ENCODE measurements at regions not wholly inside any gene's neighbourhood (a gene's known extent, or its start where the extent isn't known, plus 50 kb on each side); places are given as distances from the start of the nearest gene placed in this dataset.

DNA sequence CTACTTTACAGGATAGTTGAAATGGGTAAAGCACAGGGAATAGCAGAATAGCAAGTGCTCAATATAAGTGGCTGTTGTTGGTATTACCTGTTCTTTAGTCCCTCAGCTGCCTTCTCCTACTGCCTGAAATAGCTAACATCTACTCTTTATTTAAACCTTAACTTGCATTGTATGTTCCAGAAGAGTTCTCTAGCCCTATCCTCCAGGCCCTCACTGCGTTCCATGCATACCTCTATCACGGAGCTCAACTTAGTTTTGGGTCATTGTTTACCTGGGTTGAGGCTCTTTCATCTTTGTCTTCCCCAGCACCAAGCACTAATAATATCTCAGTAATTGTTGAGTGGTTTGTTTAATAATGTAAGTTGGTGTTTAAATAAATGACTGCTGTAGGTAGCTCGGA, 242.2 kb upstream of the FANCL start:
- TF ChIP-seq, protein P1, sequence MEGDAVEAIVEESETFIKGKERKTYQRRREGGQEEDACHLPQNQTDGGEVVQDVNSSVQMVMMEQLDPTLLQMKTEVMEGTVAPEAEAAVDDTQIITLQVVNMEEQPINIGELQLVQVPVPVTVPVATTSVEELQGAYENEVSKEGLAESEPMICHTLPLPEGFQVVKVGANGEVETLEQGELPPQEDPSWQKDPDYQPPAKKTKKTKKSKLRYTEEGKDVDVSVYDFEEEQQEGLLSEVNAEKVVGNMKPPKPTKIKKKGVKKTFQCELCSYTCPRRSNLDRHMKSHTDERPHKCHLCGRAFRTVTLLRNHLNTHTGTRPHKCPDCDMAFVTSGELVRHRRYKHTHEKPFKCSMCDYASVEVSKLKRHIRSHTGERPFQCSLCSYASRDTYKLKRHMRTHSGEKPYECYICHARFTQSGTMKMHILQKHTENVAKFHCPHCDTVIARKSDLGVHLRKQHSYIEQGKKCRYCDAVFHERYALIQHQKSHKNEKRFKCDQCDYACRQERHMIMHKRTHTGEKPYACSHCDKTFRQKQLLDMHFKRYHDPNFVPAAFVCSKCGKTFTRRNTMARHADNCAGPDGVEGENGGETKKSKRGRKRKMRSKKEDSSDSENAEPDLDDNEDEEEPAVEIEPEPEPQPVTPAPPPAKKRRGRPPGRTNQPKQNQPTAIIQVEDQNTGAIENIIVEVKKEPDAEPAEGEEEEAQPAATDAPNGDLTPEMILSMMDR (IDR thresholded peaks at IDR 0.05; ENCODE audit: low read length), result no peak
- TF ChIP-seq EZH2 (optimal IDR thresholded peaks at IDR 0.05; ENCODE audit: low read depth, low read length), result no peak

Measured in MM.1S (cell line).